GM18868 (cell line): ENCODE measurements at regions not wholly inside any gene's neighbourhood (a gene's known extent, or its start where the extent isn't known, plus 50 kb on each side); places are given as distances from the start of the nearest gene placed in this dataset.

Experiments
- ATAC-seq: cut with Tn5 transposase; IDR thresholded peaks from one replicate; pipeline ENCODE4 v1.9.1; 2021; ENCODE audit warnings: mild to moderate bottlenecking, moderate library complexity; ENCODE audit not compliant: unreplicated experiment

GRCh38 chr21:17451364-17451891 lies 61.4 kb upstream of the CXADR start:
- ATAC-seq, result no peak

GRCh38 chr21:17454315-17455027 lies 58.4 kb upstream of the CXADR start:
- ATAC-seq, result peak; percentile 81

- peak; percentile 11 for ATAC-seq
Measured at GRCh38 chr21:17455028-17455353, 57.9 kb upstream of the CXADR start.

GRCh38 chr21:17455451-17455850 lies 57.4 kb upstream of the CXADR start:
- no peak for ATAC-seq

GRCh38 chr21:17458279-17458678 lies 54.6 kb upstream of the CXADR start:
- ATAC-seq, result no peak

GRCh38 chr21:17460094-17460493 lies 52.7 kb upstream of the CXADR start:
- ATAC-seq, result no peak

GRCh38 chr21:17461014-17461413 lies 51.8 kb upstream of the CXADR start:
- no peak for ATAC-seq

GRCh38 chr21:17461582-17461981 lies 51.3 kb upstream of the CXADR start:
- ATAC-seq, result no peak

- no peak for ATAC-seq
Measured at GRCh38 chr21:17462276-17462981, 50.4 kb upstream of the CXADR start.
